ENCODE measurements at regions not wholly inside any gene's neighbourhood (a gene's known extent, or its start where the extent isn't known, plus 50 kb on each side); places are given as distances from the start of the nearest gene placed in this dataset.

GRCh38 chr1:11395616-11396015, 83.3 kb upstream of the DISP3 start:
- no peak for TF ChIP-seq CTCF (IDR thresholded peaks at IDR 0.05; ENCODE audit: extremely low read depth in 1 of 2, insufficient read depth in 1 of 2, low read depth in 1 of 2, low read length in 2 of 2)
- no peak for TF ChIP-seq POLR2A (IDR thresholded peaks at IDR 0.05; ENCODE audit: low read depth, low read length)
- no peak for TF ChIP-seq MYC (IDR thresholded peaks at IDR 0.05; ENCODE audit: low read depth, low read length)
- no peak for TF ChIP-seq EZH2 (IDR thresholded peaks at IDR 0.05; ENCODE audit: borderline replicate concordance, low read depth, low read length, severe bottlenecking)
- no peak for TF ChIP-seq POLR2AphosphoS5 (IDR thresholded peaks at IDR 0.05; ENCODE audit: insufficient read depth, low read depth, low read length)
- TF ChIP-seq GATA2 (IDR thresholded peaks at IDR 0.05; ENCODE audit: insufficient read depth, insufficient read length, low read depth, low read length) = no peak

Data from endothelial cell of umbilical vein (primary cell).